CD4-positive, alpha-beta T cell treated with Interleukin-12 subunit alpha and Interleukin-12 subunit beta, for 1 hour (primary cell): ENCODE measurements at regions not wholly inside any gene's neighbourhood (a gene's known extent, or its start where the extent isn't known, plus 50 kb on each side); places are given as distances from the start of the nearest gene placed in this dataset.

Source experiments
- DNase-seq: peaks from one replicate; pipeline ENCODE4 v3.0.0-alpha.2; 2020

GRCh38 chr3:30122359-30122758 lies 484.0 kb upstream of the TGFBR2 start:
- no peak for DNase-seq

- DNase-seq = no peak
Observed at GRCh38 chr3:30123224-30123623, 483.2 kb upstream of the TGFBR2 start.

GRCh38 chr3:30123755-30124154 lies 482.6 kb upstream of the TGFBR2 start:
- no peak for DNase-seq

GRCh38 chr3:30124435-30125370 lies 481.7 kb upstream of the TGFBR2 start:
- DNase-seq = no peak

- no peak for DNase-seq
Observed at GRCh38 chr3:30129765-30130164, 476.6 kb upstream of the TGFBR2 start.

- no peak for DNase-seq
Observed at GRCh38 chr3:30130391-30130790, 476.0 kb upstream of the TGFBR2 start.

GRCh38 chr3:30131191-30131590 lies 475.2 kb upstream of the TGFBR2 start:
- DNase-seq = no peak

GRCh38 chr3:30135190-30135589 lies 471.2 kb upstream of the TGFBR2 start:
- no peak for DNase-seq

- no peak for DNase-seq
Observed at GRCh38 chr3:30139283-30139682, 467.1 kb upstream of the TGFBR2 start.

- DNase-seq = no peak
Observed at GRCh38 chr3:30140356-30141075, 465.9 kb upstream of the TGFBR2 start.

GRCh38 chr3:30141178-30141581 lies 465.2 kb upstream of the TGFBR2 start:
- no peak for DNase-seq

- no peak for DNase-seq
Observed at GRCh38 chr3:30141927-30142326, 464.5 kb upstream of the TGFBR2 start.

GRCh38 chr3:30142946-30143345 lies 463.5 kb upstream of the TGFBR2 start:
- no peak for DNase-seq

- DNase-seq = no peak
Observed at GRCh38 chr3:30145281-30145680, 461.1 kb upstream of the TGFBR2 start.

- DNase-seq = no peak
Observed at GRCh38 chr3:30146978-30147377, 459.4 kb upstream of the TGFBR2 start.

GRCh38 chr3:30154853-30155252 lies 451.5 kb upstream of the TGFBR2 start:
- DNase-seq = no peak

GRCh38 chr3:30155755-30156154 lies 450.6 kb upstream of the TGFBR2 start:
- DNase-seq = no peak

- no peak for DNase-seq
Observed at GRCh38 chr3:30156586-30157498, 449.6 kb upstream of the TGFBR2 start.

GRCh38 chr3:30161375-30161774 lies 445.0 kb upstream of the TGFBR2 start:
- DNase-seq = no peak

GRCh38 chr3:30162579-30162978 lies 443.8 kb upstream of the TGFBR2 start:
- DNase-seq = no peak

GRCh38 chr3:30166535-30166934 lies 439.9 kb upstream of the TGFBR2 start:
- DNase-seq = no peak

- no peak for DNase-seq
Observed at GRCh38 chr3:30167541-30168011, 438.8 kb upstream of the TGFBR2 start.

GRCh38 chr3:30169487-30169886 lies 436.9 kb upstream of the TGFBR2 start:
- DNase-seq = no peak
